ENCODE measurements at regions not wholly inside any gene's neighbourhood (a gene's known extent, or its start where the extent isn't known, plus 50 kb on each side); places are given as distances from the start of the nearest gene placed in this dataset.

DNA sequence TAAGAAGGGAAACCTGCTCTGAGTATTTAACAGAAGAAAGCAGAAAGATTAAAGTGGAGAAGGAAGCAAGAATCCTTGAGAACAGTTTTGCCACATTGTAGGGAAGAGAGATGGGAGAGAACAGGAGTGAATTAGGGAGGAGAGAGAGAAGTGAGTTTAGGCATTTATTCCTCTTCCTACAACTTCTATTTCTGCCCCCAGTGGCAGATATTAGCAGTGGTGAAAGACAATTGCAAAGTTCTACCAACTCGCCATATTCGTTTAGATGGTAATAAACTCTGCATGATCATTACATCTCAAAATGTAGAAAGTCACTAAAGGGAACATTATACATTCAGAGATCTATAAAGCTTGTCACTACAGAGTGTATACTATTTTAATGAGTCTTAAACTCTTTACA, 440.1 kb upstream of the TRPC7 start:
- H3K56ac ChIP-seq (replicated peaks; ENCODE audit: insufficient read length, low read depth, low read length) = no peak overlapping the region
- POLR2A ChIA-PET (ENCODE audit: partially characterized antibody) = no interaction called here
- no peak overlapping the region for H3K9ac ChIP-seq (replicated peaks in 1 of 4; ENCODE audit: extremely low read depth in 1 of 4, low read depth in 3 of 4, low read length in 3 of 4)
- H4K20me1 ChIP-seq (replicated peaks in 1 of 2; ENCODE audit: control insufficient read depth in 1 of 2, insufficient read depth in 2 of 2, low read length in 2 of 2) = no peaks in the 10 kb centered on the region
- no peak overlapping the region for H3K18ac ChIP-seq (ENCODE audit: extremely low read depth, low read length)
- no peak overlapping the region for H2AFZ ChIP-seq (ENCODE audit: low read length)
- H3K23me2 ChIP-seq (ENCODE audit: low read depth, low read length) = no peaks in the 10 kb centered on the region
- no peak overlapping the region for H3K4ac ChIP-seq (replicated peaks; ENCODE audit: insufficient read length, low read depth, low read length)
- TF ChIP-seq YY1 (IDR thresholded peaks at IDR 0.05; ENCODE audit: low read depth, low read length) = no peak
- TF ChIP-seq CTCF (IDR thresholded peaks at IDR 0.05; ENCODE audit: control extremely low read depth in 1 of 3, insufficient read depth in 1 of 3, low read depth in 1 of 3, low read length in 3 of 3) = peak in 1 of 3 experiments; percentile 4; a peak in 1 of 4 replicates
- no peak for TF ChIP-seq POLR2AphosphoS5 (IDR thresholded peaks at IDR 0.05; ENCODE audit: low read depth, low read length)
- TF ChIP-seq SIRT6 (IDR thresholded peaks at IDR 0.05; ENCODE audit: low read length) = no peak
- TF ChIP-seq RAD21 (IDR thresholded peaks at IDR 0.05 in 1 of 2, conservative IDR thresholded peaks at IDR 0.05 in 1 of 2; ENCODE audit: low read depth in 2 of 2, low read length in 2 of 2) = peak in 1 of 2 experiments; percentile 27; a peak in 1 of 4 replicates
- H2BK15ac ChIP-seq (ENCODE audit: low read length) = no peak overlapping the region
- H3K79me1 ChIP-seq (ENCODE audit: low read depth, low read length) = no peaks in the 10 kb centered on the region
- H3K27ac ChIP-seq (ENCODE audit: low read depth, low read length) = no peak overlapping the region
- H3K9me3 ChIP-seq (ENCODE audit: insufficient read depth in 2 of 2, low read depth in 1 of 2, low read length in 1 of 2) = no peaks in the 10 kb centered on the region
- H3K14ac ChIP-seq (ENCODE audit: insufficient read length) = no peak overlapping the region
- DNase-seq (ENCODE audit: low read depth in 1 of 2, low spot score in 2 of 2) (no peak), FAIRE-seq (no peak)
- 87% methylated on average over 2 of the region's 2 CpGs; no CpG with 5 or more reads in 1 of the 2 experiments for WGBS, 2 experiments (ENCODE audit: extremely low coverage in 1 of 2, insufficient coverage in 1 of 2, insufficient read length in 1 of 2, insufficient replicate concordance in 2 of 2, low coverage in 1 of 2, low lambda C conversion rate in 2 of 2, missing lambda C conversion rate in 1 of 2)
- H3K4me2 ChIP-seq (ENCODE audit: insufficient read depth in 1 of 2, low read depth in 2 of 2, low read length in 2 of 2) = no peak overlapping the region
- no peak overlapping the region for H2BK120ac ChIP-seq (replicated peaks; ENCODE audit: low read depth, low read length)
- no peak overlapping the region for H4K5ac ChIP-seq (ENCODE audit: insufficient read length, low read depth, low read length)
- CTCF ChIA-PET (ENCODE audit: partially characterized antibody) = interaction anchor here (0.8 to 3.8 kb wide), 5 partner anchors 9 to 247 kb away, joined by 3 to 23 read pairs (median 4); no protein-coding TSS in a partner anchor
- H3K36me3 ChIP-seq (ENCODE audit: control insufficient read depth in 2 of 4, insufficient read depth in 4 of 4, low read length in 3 of 4) = no peaks in the 10 kb centered on the region
- H3K4me1 ChIP-seq (replicated peaks in 1 of 4; ENCODE audit: control insufficient read depth in 3 of 4, insufficient read depth in 4 of 4, low read length in 3 of 4) = no peaks in the 10 kb centered on the region
- H3K4me3 ChIP-seq (ENCODE audit: extremely low read depth in 1 of 4, insufficient read depth in 2 of 4, low read depth in 3 of 4, low read length in 4 of 4) = no peak overlapping the region
- no peak overlapping the region for H2AK5ac ChIP-seq (ENCODE audit: low read depth, low read length)
- no peak overlapping the region for H2BK20ac ChIP-seq (ENCODE audit: low read length)
- no peak overlapping the region for H4K8ac ChIP-seq (ENCODE audit: extremely low read depth, insufficient read depth, low read length)
- H2BK12ac ChIP-seq (ENCODE audit: low read depth, low read length) = no peak overlapping the region
- no peak overlapping the region for H4K91ac ChIP-seq (replicated peaks; ENCODE audit: insufficient read length, low read length)
- H3K23ac ChIP-seq (ENCODE audit: insufficient read length) = no peak overlapping the region
- no peaks in the 10 kb centered on the region for H3K79me2 ChIP-seq (ENCODE audit: control insufficient read depth in 1 of 2, insufficient read depth in 2 of 2, low read length in 2 of 2)
- no peaks in the 10 kb centered on the region for H3K27me3 ChIP-seq (replicated peaks in 1 of 4; ENCODE audit: control insufficient read depth in 3 of 4, extremely low read depth in 1 of 4, insufficient read depth in 3 of 4, low read length in 3 of 4)
- H2BK5ac ChIP-seq (ENCODE audit: low read depth, low read length) = no peak overlapping the region

All from H1 (cell line).